HCT116 (cell line): ENCODE measurements at regions not wholly inside any gene's neighbourhood (a gene's known extent, or its start where the extent isn't known, plus 50 kb on each side); places are given as distances from the start of the nearest gene placed in this dataset.

Experiments
- ATAC-seq: fragments of 200-7000 bp; cut with Tn5 transposase; 2 replicates; pipeline ENCODE4 v1.9.1; 2020; ENCODE audit warnings: mild to moderate bottlenecking, moderate library complexity
- BruUV-seq: library from RNA; stranded (reverse); fragments of 400-500 nt; replicated peaks from 2 replicates; lab custom pipeline; 2021; lab: Mats Ljungman, UMichigan
- CTCF ChIA-PET: fragments of 300-600 bp; sonication (Branson Sonifier 250); formaldehyde crosslinking; loops from one replicate; lab custom pipeline; 2021; ENCODE audit warnings: antibody characterized with exemption; lab: Charles Lee
- POLR2A ChIA-PET: fragments of 300-600, 350-600 bp; sonication (Branson Sonifier 250); formaldehyde crosslinking; loops from one replicate; lab custom pipeline; 2021; ENCODE audit warnings: antibody characterized with exemption; lab: Charles Lee
- RAD21 ChIA-PET, 2 experiments: fragments of 300-600 bp; sonication (Branson Sonifier 250); formaldehyde crosslinking; loops; one replicate each; lab custom pipeline; 2023; ENCODE audit warnings: low total read pairs in 2 of 2; ENCODE audit not compliant: uncharacterized antibody in 2 of 2, unreplicated experiment in 2 of 2, low non-redundant PET in 1 of 2; lab: Charles Lee
- DNase-seq: peaks from one replicate; pipeline ENCODE4 v3.0.0-alpha.2; 2010; ENCODE audit warnings: low read depth, low spot score
- H2AFZ ChIP-seq: fragments of 200-600 bp; shearing (Covaris generic), sonication (generic); 2 replicates; pipeline ENCODE4 v1.6.1; 2017; ENCODE audit warnings: low read depth, mixed run types, mixed read lengths, antibody characterized with exemption, low read length; ENCODE audit not compliant: poor library complexity, severe bottlenecking
- H3K27ac ChIP-seq: 2 replicates; pipeline ENCODE4 v1.5.1; 2012; ENCODE audit warnings: low read depth, low read length
- H3K27me3 ChIP-seq: fragments of 200-600 bp; sonication (generic); 2 replicates; pipeline ENCODE4 v1.6.1; 2016; ENCODE audit warnings: mixed run types, low read length, mixed read lengths; ENCODE audit not compliant: insufficient read depth
- H3K36me3 ChIP-seq, 2 experiments: fragments of 200-500 bp in 1 of 2; fragments of 200-600 bp in 1 of 2; sonication (Bioruptor generic) in 1 of 2; sonication (generic) in 1 of 2; 2 replicates each; pipeline versions ENCODE4 v1.5.1 to v1.6.1; 2014 to 2016; ENCODE audit warnings: low read length in 2 of 2, inconsistent platforms in 1 of 2, mixed read lengths in 1 of 2, mixed run types in 1 of 2; ENCODE audit not compliant: insufficient read depth in 2 of 2, control insufficient read depth in 1 of 2
- H3K4me1 ChIP-seq, 2 experiments: fragments of 200-600 bp in 1 of 2; sonication (generic) in 1 of 2; 2 replicates each; pipeline versions ENCODE4 v1.5.1 to v1.6.1; 2012 to 2017; ENCODE audit warnings: low read length in 2 of 2, inconsistent platforms in 1 of 2, mild to moderate bottlenecking in 1 of 2, mixed read lengths in 1 of 2, mixed run types in 1 of 2, moderate library complexity in 1 of 2; ENCODE audit not compliant: insufficient read depth in 2 of 2, control insufficient read depth in 1 of 2
- H3K4me2 ChIP-seq: fragments of 200-600 bp; sonication (generic); 2 replicates; pipeline ENCODE4 v1.6.1; 2017; ENCODE audit warnings: mixed run types, low read length, mixed read lengths
- H3K4me3 ChIP-seq, 2 experiments: fragments of 200-600 bp in 1 of 2; sonication (generic) in 1 of 2; replicated peaks in 1 of 2; 2 replicates each; pipeline ENCODE4 v1.5.1; 2011 to 2016; ENCODE audit warnings: low read length in 2 of 2, control low read depth in 1 of 2, low read depth in 1 of 2, mild to moderate bottlenecking in 1 of 2, mixed read lengths in 1 of 2, mixed run types in 1 of 2
- H3K79me2 ChIP-seq: fragments of 200-600 bp; sonication (generic); 2 replicates; pipeline ENCODE4 v1.6.1; 2017; ENCODE audit warnings: mild to moderate bottlenecking, mixed run types, low read length, moderate library complexity, mixed read lengths; ENCODE audit not compliant: insufficient read depth
- H3K9ac ChIP-seq: fragments of 200-600 bp; sonication (generic); 2 replicates; pipeline ENCODE4 v1.6.1; 2016; ENCODE audit warnings: low read length, mixed read lengths
- H3K9me2 ChIP-seq: fragments of 200-600 bp; sonication (generic), shearing (Covaris generic); 2 replicates; pipeline ENCODE4 v1.6.1; 2017; ENCODE audit warnings: mixed run types, mild to moderate bottlenecking, moderate library complexity; ENCODE audit not compliant: insufficient read depth
- H3K9me3 ChIP-seq, 2 experiments: fragments of 200-500 bp in 1 of 2; fragments of 200-600 bp in 1 of 2; sonication (Bioruptor generic) in 1 of 2; sonication (generic) in 1 of 2; 2 replicates each; pipeline ENCODE4 v1.6.1; 2014 to 2017; ENCODE audit warnings: low read length in 2 of 2, mixed read lengths in 2 of 2, inconsistent platforms in 1 of 2, low read depth in 1 of 2, mild to moderate bottlenecking in 1 of 2, mixed run types in 1 of 2, moderate library complexity in 1 of 2; ENCODE audit not compliant: control insufficient read depth in 1 of 2, insufficient read depth in 1 of 2
- H4K20me1 ChIP-seq: fragments of 200-600 bp; sonication (generic), shearing (Covaris generic); 2 replicates; pipeline ENCODE4 v1.6.1; 2017; ENCODE audit warnings: mixed run types, mild to moderate bottlenecking, moderate library complexity; ENCODE audit not compliant: insufficient read depth
- CBX3 ChIP-seq: IDR thresholded peaks from 2 replicates; pipeline ENCODE4 v1.6.1; 2012; ENCODE audit warnings: low read depth
- CEBPB ChIP-seq: IDR thresholded peaks from 2 replicates; pipeline ENCODE4 v1.6.1; 2012; ENCODE audit warnings: low read depth
- EZH2 ChIP-seq: fragments of 200-600 bp; sonication (generic); IDR thresholded peaks from 2 replicates; pipeline ENCODE4 v1.6.1; 2017; ENCODE audit warnings: antibody characterized with exemption, mixed run types
- FOSL1 ChIP-seq: IDR thresholded peaks from 2 replicates; pipeline ENCODE4 v1.6.1; 2012; ENCODE audit warnings: low read depth
- MAX ChIP-seq: IDR thresholded peaks from 2 replicates; pipeline ENCODE4 v1.6.1; 2012
- POLR2A ChIP-seq: IDR thresholded peaks from 2 replicates; pipeline ENCODE4 v1.7.0; 2011; ENCODE audit warnings: borderline replicate concordance; ENCODE audit not compliant: insufficient read depth, insufficient read length; ENCODE audit errors: extremely low read depth
- POLR2AphosphoS5 ChIP-seq: IDR thresholded peaks from 2 replicates; pipeline ENCODE4 v1.6.1; 2011; ENCODE audit warnings: mild to moderate bottlenecking, low read depth, low read length, moderate library complexity
- RAD21 ChIP-seq: IDR thresholded peaks from 2 replicates; pipeline ENCODE4 v1.6.1; 2012; ENCODE audit warnings: low read depth, mild to moderate bottlenecking
- REST ChIP-seq: IDR thresholded peaks from 2 replicates; pipeline ENCODE4 v1.6.1; 2012; ENCODE audit warnings: low read depth
- SIN3A ChIP-seq: IDR thresholded peaks from 2 replicates; pipeline ENCODE4 v1.6.1; 2012; ENCODE audit warnings: low read depth
- SRF ChIP-seq: IDR thresholded peaks from 2 replicates; pipeline ENCODE4 v1.6.1; 2012; ENCODE audit warnings: low read depth
- TCF7L2 ChIP-seq: IDR thresholded peaks from 2 replicates; pipeline ENCODE4 v1.7.0; 2011; ENCODE audit warnings: borderline replicate concordance, inconsistent platforms; ENCODE audit not compliant: insufficient read depth, insufficient read length; ENCODE audit errors: extremely low read depth
- YY1 ChIP-seq: IDR thresholded peaks from 2 replicates; pipeline ENCODE4 v1.6.1; 2011; ENCODE audit warnings: low read length, low read depth, moderate library complexity, mild to moderate bottlenecking; ENCODE audit not compliant: insufficient replicate concordance; ENCODE audit errors: extremely low read depth
- ZBTB33 ChIP-seq: IDR thresholded peaks from 2 replicates; pipeline ENCODE4 v1.6.1; 2011; ENCODE audit warnings: mild to moderate bottlenecking, low read length, moderate library complexity; ENCODE audit not compliant: insufficient replicate concordance; ENCODE audit errors: extremely low read depth
- ZNF274 ChIP-seq: fragments of 200-500 bp; sonication (Bioruptor generic); IDR thresholded peaks from 2 replicates; pipeline ENCODE4 v1.6.1; 2014; ENCODE audit warnings: mild to moderate bottlenecking, low read depth, low read length, inconsistent platforms
- intact Hi-C: fragments of 100-400 bp; cut with micrococcal nuclease; formaldehyde crosslinking; loops from 2 replicates; pipeline ENCODE4 v1.10.0; 2022
- TF ChIP-seq, protein P1 (sequence below): IDR thresholded peaks from 2 replicates; pipeline ENCODE4 v1.6.1; 2012

GRCh38 chr1:209057083-209057482, 526.4 kb upstream of the CAMK1G start:
- no TSS peak for BruUV-seq
- ATAC-seq (no peak), DNase-seq (no peak)
- Histone ChIP-seq H3K27me3 (0 out of 2 replicates have a peak, but pooled peaks cover 4% of the 10 kb centered on the region), H3K4me3 (no peak overlapping the region), H3K9me3 (no peaks in the 10 kb centered on the region), H3K9ac (no peak overlapping the region), H3K79me2 (no peaks in the 10 kb centered on the region), H3K27ac (no peak overlapping the region), H3K4me1 (no peaks in the 10 kb centered on the region), H3K36me3 (no peaks in the 10 kb centered on the region), H3K9me2 (no peaks in the 10 kb centered on the region), H4K20me1 (no peaks in the 10 kb centered on the region), H3K4me2 (no peak overlapping the region), H2AFZ (no peak overlapping the region)
- POLR2A ChIA-PET = no interaction called here
- TF ChIP-seq FOSL1 = no peak
- no peak for TF ChIP-seq MAX
- no peak for TF ChIP-seq POLR2AphosphoS5
- no peak for TF ChIP-seq CBX3
- CTCF ChIA-PET = no interaction called here
- RAD21 ChIA-PET = no interaction called here
- intact Hi-C loops = no loop called here

GRCh38 chr1:209057901-209058300, 525.6 kb upstream of the CAMK1G start:
- H3K27ac ChIP-seq = no peak overlapping the region
- H4K20me1 ChIP-seq = no peaks in the 10 kb centered on the region
- no peak for DNase-seq
- no peak overlapping the region for H3K4me2 ChIP-seq
- H3K4me3 ChIP-seq = no peak overlapping the region
- POLR2A ChIA-PET = no interaction called here
- H3K36me3 ChIP-seq = no peaks in the 10 kb centered on the region
- CTCF ChIA-PET = no interaction called here
- no peaks in the 10 kb centered on the region for H3K4me1 ChIP-seq
- H3K9me3 ChIP-seq = no peaks in the 10 kb centered on the region
- BruUV-seq = no TSS peak
- 0 out of 2 replicates have a peak, but pooled peaks cover 4% of the 10 kb centered on the region for H3K27me3 ChIP-seq
- RAD21 ChIA-PET = no interaction called here
- intact Hi-C loops = no loop called here
- ATAC-seq = no peak
- no peaks in the 10 kb centered on the region for H3K79me2 ChIP-seq
- H3K9me2 ChIP-seq = no peaks in the 10 kb centered on the region
- H2AFZ ChIP-seq = no peak overlapping the region
- no peak overlapping the region for H3K9ac ChIP-seq
- TF ChIP-seq ZNF274 (no peak), ZBTB33 (no peak), TCF7L2 (no peak), RAD21 (no peak), POLR2A (no peak), EZH2 (no peak), YY1 (no peak), POLR2AphosphoS5 (no peak), SRF (no peak), FOSL1 (no peak), SIN3A (no peak), CEBPB (no peak), REST (no peak)
- TF ChIP-seq, protein P1, sequence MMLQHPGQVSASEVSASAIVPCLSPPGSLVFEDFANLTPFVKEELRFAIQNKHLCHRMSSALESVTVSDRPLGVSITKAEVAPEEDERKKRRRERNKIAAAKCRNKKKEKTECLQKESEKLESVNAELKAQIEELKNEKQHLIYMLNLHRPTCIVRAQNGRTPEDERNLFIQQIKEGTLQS = no peak
